ENCODE measurements at regions not wholly inside any gene's neighbourhood (a gene's known extent, or its start where the extent isn't known, plus 50 kb on each side); places are given as distances from the start of the nearest gene placed in this dataset.

DNA sequence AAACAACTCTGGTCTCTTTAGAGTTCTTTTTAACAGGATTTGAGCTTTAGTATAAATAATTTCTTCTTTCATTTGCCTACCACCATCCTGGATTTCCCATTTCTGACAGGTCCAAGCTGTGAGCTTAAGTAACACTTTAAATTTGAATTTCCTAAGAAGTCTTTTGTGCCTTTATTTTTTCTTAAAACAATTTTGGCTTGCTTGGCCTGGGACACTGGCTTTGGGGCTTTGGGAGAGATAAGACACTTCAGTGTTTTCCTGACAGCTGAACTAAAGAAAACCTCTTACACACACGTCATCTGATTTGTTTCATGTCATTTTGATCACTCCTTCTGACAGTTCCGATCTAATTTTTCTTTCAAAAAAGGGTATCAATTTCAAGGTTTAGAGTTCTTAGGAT is 121.3 kb upstream of the BMPER start:
- Histone ChIP-seq H3K27ac (no peak overlapping the region), H3K36me3 (peaks cover 0 to 4% (median 0%) of the 10 kb centered on the region in 3 donors), H3K4me3 (no peak overlapping the region), H3K27me3 (no peaks in the 10 kb centered on the region), H3K9me3 (peaks cover 0 to 7% (median 0%) of the 10 kb centered on the region in 3 donors), H3K4me1 (no peaks in the 10 kb centered on the region)
- no peak for DNase-seq
- intact Hi-C loops (cut with DNase I), result no loop called here
- 90 to 92% methylated on average over 2 of the region's 2 CpGs for WGBS, 2 donors
- TF ChIP-seq, protein P1, sequence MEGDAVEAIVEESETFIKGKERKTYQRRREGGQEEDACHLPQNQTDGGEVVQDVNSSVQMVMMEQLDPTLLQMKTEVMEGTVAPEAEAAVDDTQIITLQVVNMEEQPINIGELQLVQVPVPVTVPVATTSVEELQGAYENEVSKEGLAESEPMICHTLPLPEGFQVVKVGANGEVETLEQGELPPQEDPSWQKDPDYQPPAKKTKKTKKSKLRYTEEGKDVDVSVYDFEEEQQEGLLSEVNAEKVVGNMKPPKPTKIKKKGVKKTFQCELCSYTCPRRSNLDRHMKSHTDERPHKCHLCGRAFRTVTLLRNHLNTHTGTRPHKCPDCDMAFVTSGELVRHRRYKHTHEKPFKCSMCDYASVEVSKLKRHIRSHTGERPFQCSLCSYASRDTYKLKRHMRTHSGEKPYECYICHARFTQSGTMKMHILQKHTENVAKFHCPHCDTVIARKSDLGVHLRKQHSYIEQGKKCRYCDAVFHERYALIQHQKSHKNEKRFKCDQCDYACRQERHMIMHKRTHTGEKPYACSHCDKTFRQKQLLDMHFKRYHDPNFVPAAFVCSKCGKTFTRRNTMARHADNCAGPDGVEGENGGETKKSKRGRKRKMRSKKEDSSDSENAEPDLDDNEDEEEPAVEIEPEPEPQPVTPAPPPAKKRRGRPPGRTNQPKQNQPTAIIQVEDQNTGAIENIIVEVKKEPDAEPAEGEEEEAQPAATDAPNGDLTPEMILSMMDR (IDR thresholded peaks at IDR 0.05), result no peak
- no peak for TF ChIP-seq POLR2A (IDR thresholded peaks at IDR 0.05)

DNA sequence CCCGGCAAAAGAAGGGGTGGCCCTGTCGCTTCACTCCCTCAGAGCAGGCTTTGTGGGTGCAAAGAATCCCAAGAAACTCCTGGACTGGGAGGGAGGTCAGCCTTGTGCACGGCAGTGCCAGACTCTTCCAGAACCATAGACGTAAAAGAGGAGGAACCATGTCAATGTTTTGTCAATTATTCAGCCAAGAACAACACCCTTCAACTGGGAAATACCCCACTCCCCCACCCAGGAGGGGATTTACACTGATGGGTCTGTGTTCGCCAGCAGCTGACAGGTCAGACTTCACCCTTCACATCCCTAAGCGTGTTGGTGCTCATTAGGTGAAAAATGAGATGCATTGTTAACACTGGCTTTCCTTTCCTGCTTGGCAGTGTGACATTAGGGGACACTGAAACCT is 116.8 kb upstream of the BMPER start:
- no peaks in the 10 kb centered on the region for H3K36me3 ChIP-seq
- H3K27me3 ChIP-seq, result no peaks in the 10 kb centered on the region
- H3K4me3 ChIP-seq, result no peak overlapping the region
- H3K27ac ChIP-seq, result no peak overlapping the region
- intact Hi-C loops (cut with DNase I), result no loop called here
- no peaks in the 10 kb centered on the region for H3K4me1 ChIP-seq
- no peak for TF ChIP-seq POLR2A (IDR thresholded peaks at IDR 0.05)
- TF ChIP-seq, protein P1 (IDR thresholded peaks at IDR 0.05), result no peak
- no peaks in the 10 kb centered on the region for H3K9me3 ChIP-seq
- 74 to 77% methylated on average over 5 to 6 of the region's 6 CpGs for WGBS, 2 donors
- DNase-seq, result no peak

DNA sequence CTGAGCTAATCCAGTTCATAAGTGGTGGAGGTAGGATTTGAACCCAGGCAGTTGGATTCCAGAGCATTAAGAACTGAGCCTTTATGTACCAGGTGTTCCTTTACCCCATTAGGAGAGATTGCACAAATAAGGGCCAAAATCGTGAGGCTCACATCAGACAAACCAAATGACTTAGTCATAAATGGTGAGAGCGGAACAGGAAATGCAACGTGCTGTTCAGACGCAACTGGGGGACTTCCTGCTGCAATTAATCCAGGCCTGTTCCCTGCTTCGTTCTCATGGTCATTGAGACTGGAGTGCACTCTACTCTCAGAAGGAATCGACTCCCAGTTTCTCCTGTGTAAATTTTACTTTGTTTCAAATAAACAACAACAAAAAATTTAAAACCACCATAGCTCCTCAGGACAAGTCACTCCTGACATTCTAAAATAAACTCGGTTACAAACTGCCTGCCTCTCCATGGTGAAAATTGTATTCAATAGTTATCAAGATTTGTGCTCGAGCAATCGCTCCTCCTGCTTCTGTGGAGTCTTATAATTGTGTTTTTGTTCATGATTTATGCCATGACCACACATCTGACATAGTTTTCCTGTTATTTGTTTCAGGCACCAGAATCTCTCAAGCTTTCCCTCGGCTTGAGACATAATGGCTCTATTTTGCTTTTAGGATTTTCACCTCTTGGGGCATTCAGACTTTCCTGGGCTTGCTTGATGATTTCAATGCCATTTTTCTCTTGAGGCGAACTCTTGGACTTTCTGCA is 115.3 kb upstream of the BMPER start:
- Histone ChIP-seq H3K27me3 (no peaks in the 10 kb centered on the region), H3K9me3 (no peaks in the 10 kb centered on the region), H3K36me3 (no peaks in the 10 kb centered on the region), H3K4me3 (no peak overlapping the region), H3K4me1 (no peaks in the 10 kb centered on the region), H3K27ac (no peak overlapping the region)
- intact Hi-C loops (cut with DNase I), result no loop called here
- TF ChIP-seq POLR2A (IDR thresholded peaks at IDR 0.05), result no peak
- TF ChIP-seq, protein P1 (IDR thresholded peaks at IDR 0.05), result no peak
- DNase-seq, result no peak
- WGBS, 2 donors, result 60 to 68% methylated on average over 11 of the region's 11 CpGs

DNA sequence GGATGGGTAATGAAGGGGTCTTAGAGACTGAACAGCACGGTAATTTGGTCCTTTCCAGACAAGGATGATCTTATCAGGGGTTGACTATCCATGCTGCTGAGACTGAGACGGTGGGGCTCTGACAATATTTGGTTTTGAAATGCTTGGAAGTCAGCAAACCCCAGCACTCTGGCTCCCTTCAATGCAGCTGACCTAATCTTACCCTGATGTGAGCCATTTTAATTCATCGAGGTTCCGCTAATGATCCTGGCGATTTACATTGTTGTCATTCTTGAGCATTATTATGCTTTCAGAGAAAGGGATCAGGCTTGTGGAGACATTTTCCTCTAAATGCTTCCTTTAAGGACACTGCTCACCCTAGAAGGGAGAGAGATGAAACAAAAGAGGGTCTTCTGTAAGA is 114.6 kb upstream of the BMPER start:
- Histone ChIP-seq H3K27me3 (no peaks in the 10 kb centered on the region), H3K27ac (no peak overlapping the region), H3K36me3 (no peaks in the 10 kb centered on the region), H3K9me3 (no peaks in the 10 kb centered on the region), H3K4me1 (no peaks in the 10 kb centered on the region), H3K4me3 (no peak overlapping the region)
- no peak for DNase-seq
- 77 to 83% methylated on average over 5 of the region's 5 CpGs for WGBS, 2 donors
- TF ChIP-seq POLR2A (IDR thresholded peaks at IDR 0.05), result no peak
- TF ChIP-seq, protein P1 (IDR thresholded peaks at IDR 0.05), result no peak
- intact Hi-C loops (cut with DNase I), result no loop called here

DNA sequence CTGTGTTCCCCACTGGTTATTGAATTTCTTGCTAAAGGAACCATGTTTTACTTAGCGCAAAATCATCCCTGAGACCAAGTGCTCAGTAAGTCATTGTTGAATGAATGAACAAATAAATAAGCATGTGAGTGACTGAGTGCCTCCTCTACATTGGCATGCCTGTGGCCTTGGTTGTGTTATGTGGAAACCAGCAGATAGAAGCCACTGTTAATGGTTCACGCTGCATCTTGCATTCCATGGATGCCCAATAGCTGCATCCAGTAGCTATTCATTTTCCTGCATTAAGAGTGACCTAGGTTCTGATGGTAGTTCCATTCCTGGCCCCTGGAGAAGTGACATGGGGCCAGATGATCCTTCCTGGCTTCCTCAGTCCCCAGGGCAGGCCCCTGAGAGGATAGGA is 113.3 kb upstream of the BMPER start:
- TF ChIP-seq POLR2A (IDR thresholded peaks at IDR 0.05), result no peak
- TF ChIP-seq, protein P1 (IDR thresholded peaks at IDR 0.05), result no peak
- no peaks in the 10 kb centered on the region for H3K27me3 ChIP-seq
- no peak for DNase-seq
- no peaks in the 10 kb centered on the region for H3K9me3 ChIP-seq
- H3K27ac ChIP-seq, result no peak overlapping the region
- 95 to 100% methylated on average over 1 to 2 of the region's 2 CpGs for WGBS, 2 donors
- no peaks in the 10 kb centered on the region for H3K4me1 ChIP-seq
- no peak overlapping the region for H3K4me3 ChIP-seq
- intact Hi-C loops (cut with DNase I), result no loop called here
- no peaks in the 10 kb centered on the region for H3K36me3 ChIP-seq

Measured in esophagus squamous epithelium (tissue), 5 donors.